ENCODE measurements at regions not wholly inside any gene's neighbourhood (a gene's known extent, or its start where the extent isn't known, plus 50 kb on each side); places are given as distances from the start of the nearest gene placed in this dataset.

DNA sequence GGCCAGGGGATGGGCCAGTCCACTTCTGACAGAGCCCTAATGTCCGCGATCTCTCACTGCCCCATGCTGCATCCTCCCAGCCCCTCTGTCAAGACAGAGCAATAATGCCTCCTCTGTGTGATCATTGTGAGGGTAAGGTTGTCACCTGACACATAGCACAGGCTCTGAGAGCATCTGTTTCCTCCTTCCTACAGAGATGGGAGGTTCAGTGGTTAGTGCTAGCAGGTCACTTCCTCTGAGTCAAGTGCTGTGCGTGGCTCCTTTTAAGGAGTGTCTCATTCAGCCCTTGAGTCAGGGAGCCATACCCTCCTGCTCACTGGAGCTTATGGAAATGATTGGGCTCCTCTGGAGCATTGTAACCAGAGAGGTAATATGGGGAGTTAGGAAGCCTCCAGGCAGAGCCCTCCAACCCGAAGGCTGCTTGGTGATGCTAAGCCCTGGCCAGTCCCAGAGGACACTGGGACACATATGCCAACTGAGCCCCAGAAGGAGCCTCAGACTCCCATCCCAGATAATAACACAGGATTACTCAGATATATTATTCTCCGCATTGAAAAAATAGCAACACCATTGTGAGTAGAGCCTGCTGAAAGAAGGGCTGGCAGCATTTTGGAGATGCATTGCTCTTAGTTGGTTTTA, 189.0 kb downstream of the GALNT1 start:
- no peak for TF ChIP-seq Cebpa-rat (IDR thresholded peaks at IDR 0.05)
- Histone ChIP-seq H3K4me3 (no peak overlapping the region), H3K36me3 (no peaks in the 10 kb centered on the region), H3K4me2 (no peak overlapping the region), H3K27ac (no peak overlapping the region), H3K4me1 (no peaks in the 10 kb centered on the region), H3K27me3 (no peaks in the 10 kb centered on the region), H3K9me3 (replicated peaks in 1 of 11) (no peaks in the 10 kb centered on the region), H3K9ac (no peak overlapping the region), H4K20me1 (no peaks in the 10 kb centered on the region)

DNA sequence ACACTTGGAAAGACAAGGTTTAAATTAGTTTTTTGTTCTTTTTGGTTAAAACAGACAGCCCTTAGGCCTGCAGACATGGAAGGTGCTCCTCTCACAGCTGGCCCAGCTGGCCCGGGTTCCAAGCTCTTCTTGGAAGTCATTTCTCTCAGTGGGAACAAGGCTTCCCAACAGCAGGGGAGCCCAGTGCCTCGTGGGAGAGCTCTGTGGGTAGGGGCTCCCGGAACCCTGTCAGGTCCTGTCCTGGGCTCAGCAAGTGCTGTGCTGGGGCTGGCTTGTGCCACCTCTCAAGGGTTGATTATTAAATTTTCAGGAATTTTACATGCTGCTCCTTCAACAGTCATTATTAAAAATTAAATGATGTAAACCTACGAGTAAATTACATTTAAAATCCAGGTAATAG, 189.6 kb downstream of the GALNT1 start:
- Histone ChIP-seq H3K4me3 (no peak overlapping the region), H3K27me3 (no peaks in the 10 kb centered on the region), H4K20me1 (no peaks in the 10 kb centered on the region), H3K27ac (no peak overlapping the region), H3K9ac (no peak overlapping the region), H3K36me3 (no peaks in the 10 kb centered on the region), H3K4me2 (no peak overlapping the region), H3K4me1 (no peaks in the 10 kb centered on the region), H3K9me3 (replicated peaks in 1 of 11) (no peaks in the 10 kb centered on the region)
- no peak for TF ChIP-seq Cebpa-rat (IDR thresholded peaks at IDR 0.05)

DNA sequence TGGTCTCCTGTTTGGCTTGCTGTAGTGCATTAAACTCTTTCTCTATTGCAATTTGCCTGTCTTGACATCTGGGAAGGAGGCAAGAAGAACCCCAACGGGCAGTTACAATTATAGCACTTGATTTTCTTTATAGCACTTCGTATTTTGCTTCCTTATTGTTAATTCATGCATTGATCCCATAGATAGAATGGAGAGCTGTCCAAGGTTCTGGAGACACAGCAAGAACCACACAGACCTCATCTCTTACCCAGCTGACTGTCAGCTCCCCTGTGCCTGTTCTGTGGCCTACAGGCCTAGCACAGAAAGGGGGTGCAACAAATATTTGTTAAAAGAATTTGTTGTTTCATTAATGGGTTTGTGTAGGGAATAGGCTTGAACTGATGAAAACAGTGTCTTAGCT, 194.3 kb downstream of the GALNT1 start:
- no peak overlapping the region for H3K9ac ChIP-seq
- H3K36me3 ChIP-seq: no peaks in the 10 kb centered on the region
- no peak overlapping the region for H3K4me2 ChIP-seq
- no peaks in the 10 kb centered on the region for H4K20me1 ChIP-seq
- H3K9me3 ChIP-seq (replicated peaks in 1 of 11): peaks cover 0 to 9% (median 0%) of the 10 kb centered on the region in 11 experiments; a peak in 2 of 22 replicates
- H3K27me3 ChIP-seq: no peaks in the 10 kb centered on the region
- TF ChIP-seq Cebpa-rat (IDR thresholded peaks at IDR 0.05): no peak
- no peak overlapping the region for H3K4me3 ChIP-seq
- H3K4me1 ChIP-seq: no peaks in the 10 kb centered on the region
- no peak overlapping the region for H3K27ac ChIP-seq

DNA sequence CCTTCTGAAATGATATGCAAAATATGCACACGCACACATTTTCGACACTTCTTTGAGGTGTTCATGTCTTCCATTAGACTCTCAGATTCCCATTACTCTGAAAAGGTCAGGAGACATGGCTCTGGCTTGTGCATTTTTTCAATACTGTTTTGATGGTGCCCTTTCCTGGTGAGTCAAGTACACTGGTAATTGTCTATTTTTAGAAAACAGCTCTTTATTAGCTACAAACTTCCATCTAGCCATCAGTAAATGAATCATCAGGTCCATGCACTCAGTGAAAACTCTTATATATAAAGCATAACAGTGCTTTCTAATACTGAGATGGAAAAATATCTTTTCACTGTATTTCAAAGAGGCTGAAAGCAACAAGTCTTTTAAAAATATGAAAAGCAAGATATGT, 194.9 kb downstream of the GALNT1 start:
- peaks cover 0 to 9% (median 0%) of the 10 kb centered on the region in 11 experiments; a peak in 2 of 22 replicates for H3K9me3 ChIP-seq (replicated peaks in 1 of 11)
- TF ChIP-seq Cebpa-rat (IDR thresholded peaks at IDR 0.05): no peak
- no peak overlapping the region for H3K9ac ChIP-seq
- no peak overlapping the region for H3K4me3 ChIP-seq
- H3K27ac ChIP-seq: no peak overlapping the region
- H3K4me2 ChIP-seq: no peak overlapping the region
- H3K27me3 ChIP-seq: no peaks in the 10 kb centered on the region
- H3K36me3 ChIP-seq: no peaks in the 10 kb centered on the region
- H4K20me1 ChIP-seq: no peaks in the 10 kb centered on the region
- H3K4me1 ChIP-seq: no peaks in the 10 kb centered on the region

DNA sequence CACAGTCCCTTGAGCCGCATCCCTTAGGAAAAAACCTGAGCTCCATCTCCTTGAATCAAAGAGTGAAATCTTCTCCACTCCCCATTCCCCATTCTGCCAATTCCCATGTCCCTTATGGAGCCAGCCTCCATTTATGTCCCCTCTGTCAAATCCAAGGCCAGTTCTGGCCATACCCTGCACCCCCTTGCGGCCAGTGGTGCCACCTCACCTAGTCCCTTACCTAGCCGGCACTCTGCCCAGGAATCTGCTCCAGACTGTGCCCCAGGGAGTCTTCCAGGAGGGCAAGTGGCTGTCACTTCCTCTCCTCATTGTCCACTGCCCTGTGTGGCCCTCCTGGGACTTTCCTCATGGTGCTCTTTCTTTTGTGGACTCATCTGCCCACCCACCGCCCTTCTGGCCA, 195.4 kb upstream of the RMP24 start:
- Histone ChIP-seq H3K27ac (no peak overlapping the region), H3K4me1 (no peaks in the 10 kb centered on the region), H3K4me3 (no peak overlapping the region), H3K9ac (no peak overlapping the region), H4K20me1 (no peaks in the 10 kb centered on the region), H3K4me2 (no peak overlapping the region), H3K27me3 (no peaks in the 10 kb centered on the region), H3K36me3 (no peaks in the 10 kb centered on the region), H3K9me3 (replicated peaks in 1 of 11) (peaks cover 0 to 9% (median 0%) of the 10 kb centered on the region in 11 experiments; a peak in 2 of 22 replicates)
- no peak for TF ChIP-seq Cebpa-rat (IDR thresholded peaks at IDR 0.05)

DNA sequence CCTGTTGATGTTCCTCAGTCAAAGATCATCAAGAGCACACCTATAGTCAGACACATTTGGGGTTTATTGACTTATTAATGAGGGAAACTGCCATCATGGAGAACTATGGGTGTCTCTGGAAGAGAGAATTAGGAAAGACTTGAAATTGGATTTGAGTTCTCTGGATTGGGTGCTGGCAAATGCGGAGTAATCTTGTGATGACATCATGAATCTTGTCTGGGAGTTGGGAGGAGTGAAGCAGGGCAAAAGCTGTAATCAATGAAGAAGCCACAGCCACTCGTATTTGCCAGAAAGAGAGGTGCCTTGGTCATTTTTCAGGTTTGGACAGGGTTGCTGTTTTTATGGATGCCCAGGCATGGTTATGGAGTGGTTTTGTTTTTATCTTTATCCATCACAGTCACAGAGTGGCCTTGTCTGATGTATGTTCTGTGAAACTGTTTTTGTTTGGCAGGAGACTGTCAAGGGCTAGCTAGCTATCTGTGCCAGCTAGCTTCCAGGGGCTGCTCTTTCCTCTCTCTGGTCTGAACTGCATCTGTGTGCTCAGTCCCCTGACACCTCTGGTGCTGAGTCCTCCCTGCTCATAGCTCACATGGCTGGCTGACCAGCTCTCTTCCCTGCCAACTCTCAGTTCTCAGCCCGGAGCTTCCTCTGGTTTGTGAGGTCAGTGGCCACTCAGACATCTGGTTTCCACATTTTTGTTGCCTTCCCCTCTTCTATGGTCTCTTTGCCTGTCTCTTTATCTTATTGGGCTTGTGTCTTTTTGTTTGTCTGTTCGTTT, 193.4 kb upstream of the RMP24 start:
- Histone ChIP-seq H3K4me1 (no peaks in the 10 kb centered on the region), H3K4me2 (no peak overlapping the region), H3K36me3 (no peaks in the 10 kb centered on the region), H3K9me3 (replicated peaks in 1 of 11) (peaks cover 0 to 9% (median 0%) of the 10 kb centered on the region in 11 experiments; a peak in 2 of 22 replicates), H3K27ac (no peak overlapping the region), H4K20me1 (no peaks in the 10 kb centered on the region), H3K9ac (no peak overlapping the region), H3K4me3 (no peak overlapping the region), H3K27me3 (no peaks in the 10 kb centered on the region)
- TF ChIP-seq Cebpa-rat (IDR thresholded peaks at IDR 0.05): no peak

DNA sequence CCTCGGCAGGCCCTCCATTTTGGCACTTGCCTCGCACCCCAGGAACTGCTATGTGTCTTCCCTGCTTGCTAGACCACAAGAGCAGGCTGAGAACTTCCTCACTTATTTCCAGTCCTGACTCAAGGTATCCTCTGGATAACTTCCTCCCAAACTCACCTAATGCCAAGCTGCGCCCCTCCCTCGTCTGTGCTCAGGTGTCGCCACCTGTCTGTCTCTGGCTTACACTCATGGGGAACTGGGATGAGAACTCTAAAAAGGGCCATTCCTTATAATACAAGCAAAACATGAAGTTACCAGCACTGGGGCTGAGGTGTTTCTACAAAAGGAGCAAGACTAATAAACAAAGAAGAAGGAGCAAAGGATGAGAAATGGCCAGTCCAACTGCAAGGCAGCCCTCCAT, 191.5 kb upstream of the RMP24 start:
- Histone ChIP-seq H3K27ac (no peak overlapping the region), H3K4me3 (no peak overlapping the region), H3K4me1 (peaks cover 0 to 3% (median 0%) of the 10 kb centered on the region in 10 experiments; a peak in 4 of 20 replicates), H3K9me3 (replicated peaks in 1 of 11) (peaks cover 0 to 9% (median 0%) of the 10 kb centered on the region in 11 experiments; a peak in 2 of 22 replicates), H3K4me2 (no peak overlapping the region), H3K36me3 (no peaks in the 10 kb centered on the region), H3K27me3 (no peaks in the 10 kb centered on the region), H3K9ac (no peak overlapping the region), H4K20me1 (no peaks in the 10 kb centered on the region)
- TF ChIP-seq Cebpa-rat (IDR thresholded peaks at IDR 0.05): no peak

DNA sequence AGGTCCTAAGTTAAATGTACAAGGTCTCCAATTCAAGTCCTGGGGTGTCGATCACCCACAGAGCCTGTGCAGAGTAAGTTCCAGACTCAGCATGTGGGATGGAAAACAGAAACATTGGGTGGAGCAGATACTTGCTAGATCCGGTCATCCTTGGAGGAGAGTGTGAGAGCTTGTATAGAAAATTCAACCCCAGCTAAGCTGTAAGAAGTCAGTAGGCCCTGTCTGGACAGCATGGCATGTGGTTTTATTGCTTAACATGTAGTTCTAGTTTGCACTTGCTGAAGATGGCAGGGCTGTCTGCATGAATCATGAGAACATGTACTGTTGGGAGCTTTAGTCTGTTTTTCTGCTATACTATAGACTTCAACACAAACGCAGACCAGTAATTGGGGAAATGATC, 189.6 kb upstream of the RMP24 start:
- H3K27me3 ChIP-seq: no peaks in the 10 kb centered on the region
- no peaks in the 10 kb centered on the region for H4K20me1 ChIP-seq
- H3K9ac ChIP-seq: no peak overlapping the region
- no peak for TF ChIP-seq Cebpa-rat (IDR thresholded peaks at IDR 0.05)
- no peaks in the 10 kb centered on the region for H3K36me3 ChIP-seq
- H3K4me1 ChIP-seq: peaks cover 8 to 19% (median 14%) of the 10 kb centered on the region in 10 experiments; a peak in 19 of 20 replicates
- no peak overlapping the region for H3K4me2 ChIP-seq
- H3K27ac ChIP-seq: no peak overlapping the region
- no peaks in the 10 kb centered on the region for H3K9me3 ChIP-seq (replicated peaks in 1 of 11)
- no peak overlapping the region for H3K4me3 ChIP-seq

DNA sequence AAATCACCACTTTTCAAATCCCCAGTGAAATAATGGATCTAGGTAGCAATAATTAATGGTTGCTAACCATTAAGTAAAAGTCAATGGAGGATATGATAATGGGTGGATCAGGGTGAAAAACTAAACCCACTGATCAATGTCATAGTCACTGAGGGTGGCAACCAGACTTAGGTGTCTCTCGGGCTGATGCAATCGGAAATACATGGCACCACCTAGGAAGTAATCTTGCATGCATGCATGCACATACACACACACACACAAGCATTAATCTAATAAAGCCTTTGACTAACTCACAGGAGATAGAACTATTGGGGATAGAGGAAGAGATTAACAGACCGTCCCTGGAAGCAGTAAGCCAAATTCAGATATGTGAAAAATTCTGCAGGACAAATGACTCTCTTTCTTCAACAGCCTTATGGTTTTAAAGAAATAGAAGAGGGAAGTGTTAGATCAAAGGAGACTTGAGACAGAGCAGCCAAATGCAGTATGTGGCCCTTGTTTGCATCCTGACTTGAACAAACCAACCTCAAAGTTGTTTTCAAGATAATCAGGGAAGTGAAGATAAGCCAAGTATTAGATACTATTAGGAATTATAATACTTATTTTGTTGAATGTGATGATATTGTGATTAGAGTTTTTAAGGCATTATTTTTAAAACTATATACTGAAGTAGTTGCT, 186.0 kb upstream of the RMP24 start:
- Histone ChIP-seq H3K27ac (no peak overlapping the region), H3K4me2 (peak overlapping the region in 10 of 11 experiments; percentile 6 to 72 (median 58); a peak in 20 of 22 replicates), H3K4me3 (no peak overlapping the region), H3K9me3 (replicated peaks in 1 of 11) (0 out of 22 replicates have a peak, but pooled peaks cover 0 to 7% (median 0%) of the 10 kb centered on the region in 11 experiments), H4K20me1 (no peaks in the 10 kb centered on the region), H3K4me1 (peaks cover 8 to 19% (median 14%) of the 10 kb centered on the region in 10 experiments; a peak in 19 of 20 replicates), H3K9ac (no peak overlapping the region), H3K36me3 (no peaks in the 10 kb centered on the region), H3K27me3 (no peaks in the 10 kb centered on the region)
- no peak for TF ChIP-seq Cebpa-rat (IDR thresholded peaks at IDR 0.05)
